OCI-LY7 (cell line): ENCODE measurements at regions not wholly inside any gene's neighbourhood (a gene's known extent, or its start where the extent isn't known, plus 50 kb on each side); places are given as distances from the start of the nearest gene placed in this dataset.
A peak's percentile ranks its signal among the peaks of the same experiment; 100 is the strongest.
"Not testable (repeated sequence)": the region's sequence is repeated elsewhere in the genome, so short reads cannot be mapped to it uniquely, and the experiment has no call there.

Experiments
- BruUV-seq: library from RNA; stranded (reverse); fragments of 400-500 nt; replicated peaks from 2 replicates; lab custom pipeline; 2021; lab: Mats Ljungman, UMichigan
- CTCF ChIA-PET: fragments of 300-600 bp; sonication (Branson Sonifier 250); formaldehyde crosslinking; loops from one replicate; lab custom pipeline; 2022; ENCODE audit warnings: antibody characterized with exemption; ENCODE audit not compliant: unreplicated experiment; lab: Charles Lee
- POLR2A ChIA-PET: fragments of 300-600 bp; sonication (Branson Sonifier 250); formaldehyde crosslinking; loops from one replicate; lab custom pipeline; 2022; ENCODE audit warnings: antibody characterized with exemption; lab: Charles Lee
- DNase-seq: peaks from one replicate; pipeline ENCODE4 v3.0.0-alpha.2; 2015; ENCODE audit warnings: low spot score
- H2AFZ ChIP-seq: fragments of 200-600 bp; sonication (generic), shearing (Covaris generic); 2 replicates; pipeline ENCODE4 v1.6.1; 2014; ENCODE audit warnings: mild to moderate bottlenecking, antibody characterized with exemption, low read length, moderate library complexity
- H3K27ac ChIP-seq: fragments of 200-600 bp; sonication (generic); 2 replicates; pipeline ENCODE4 v1.5.1; 2014; ENCODE audit warnings: mixed run types, low read depth, mild to moderate bottlenecking, moderate library complexity, low read length, inconsistent platforms; ENCODE audit not compliant: poor library complexity, severe bottlenecking
- H3K36me3 ChIP-seq: fragments of 200-600 bp; sonication (generic); 2 replicates; pipeline ENCODE4 v1.6.1; 2014; ENCODE audit warnings: mild to moderate bottlenecking, antibody characterized with exemption, low read length, moderate library complexity, mixed read lengths; ENCODE audit not compliant: insufficient read depth
- H3K4me1 ChIP-seq: fragments of 200-600 bp; sonication (generic); 2 replicates; pipeline ENCODE4 v1.5.1; 2014; ENCODE audit warnings: mild to moderate bottlenecking, low read length; ENCODE audit not compliant: insufficient read depth, poor library complexity, severe bottlenecking
- H3K4me2 ChIP-seq: fragments of 200-600 bp; sonication (generic); 2 replicates; pipeline ENCODE4 v1.6.1; 2014; ENCODE audit warnings: mild to moderate bottlenecking, low read length
- H3K4me3 ChIP-seq: fragments of 200-600 bp; sonication (generic); 2 replicates; pipeline ENCODE4 v1.5.1; 2014; ENCODE audit warnings: mild to moderate bottlenecking, low read depth, low read length; ENCODE audit not compliant: poor library complexity, severe bottlenecking
- H3K79me2 ChIP-seq: fragments of 200-600 bp; sonication (generic); 2 replicates; pipeline ENCODE4 v1.6.1; 2016; ENCODE audit warnings: low read depth, mild to moderate bottlenecking, low read length, moderate library complexity, mixed read lengths; ENCODE audit not compliant: insufficient read depth
- H3K9me2 ChIP-seq: fragments of 200-600 bp; sonication (generic); 2 replicates; pipeline ENCODE4 v1.6.1; 2016; ENCODE audit warnings: mild to moderate bottlenecking, low read length, mixed read lengths; ENCODE audit not compliant: insufficient read depth
- H3K9me3 ChIP-seq: fragments of 200-600 bp; sonication (generic); 2 replicates; pipeline ENCODE4 v1.6.1; 2014; ENCODE audit warnings: mild to moderate bottlenecking, mixed run types, low read length, mixed read lengths
- H4K20me1 ChIP-seq: fragments of 200-600 bp; sonication (generic); 2 replicates; pipeline ENCODE4 v1.6.1; 2014; ENCODE audit warnings: mild to moderate bottlenecking, antibody characterized with exemption, low read length, moderate library complexity, mixed read lengths; ENCODE audit not compliant: insufficient read depth
- CTCF ChIP-seq: fragments of 200-600 bp; sonication (generic); conservative IDR thresholded peaks from 2 replicates; pipeline ENCODE4 v1.5.1; 2014; ENCODE audit warnings: mild to moderate bottlenecking, antibody characterized with exemption, low read length, moderate library complexity, mixed read lengths
- EZH2phosphoT487 ChIP-seq: fragments of 200-600 bp; sonication (generic); IDR thresholded peaks from 2 replicates; pipeline ENCODE4 v1.6.1; 2018; ENCODE audit warnings: low read depth, borderline replicate concordance, mild to moderate bottlenecking, mixed run types, antibody characterized with exemption, low read length, moderate library complexity, mixed read lengths
- intact Hi-C: fragments of 100-400 bp; cut with micrococcal nuclease; formaldehyde crosslinking; loops from one replicate; pipeline ENCODE4 v1.10.0; 2022; ENCODE audit not compliant: unreplicated experiment

- Histone ChIP-seq H3K36me3 (no peaks in the 10 kb centered on the region), H3K4me1 (peaks cover 8% of the 10 kb centered on the region), H3K27ac (no peak overlapping the region), H4K20me1 (no peaks in the 10 kb centered on the region), H2AFZ (peak overlapping the region; percentile 82), H3K4me3 (peak overlapping the region; percentile 49), H3K9me3 (no peaks in the 10 kb centered on the region), H3K9me2 (no peaks in the 10 kb centered on the region), H3K4me2 (peak overlapping the region; percentile 66), H3K79me2 (no peaks in the 10 kb centered on the region)
- ChIA-PET POLR2A (interaction anchor here (0.6 to 1.2 kb wide), 3 partner anchors 28 to 230 kb away, joined by 3 to 5 read pairs (median 3); no protein-coding TSS in a partner anchor), CTCF (interaction anchor here (0.8 to 1.4 kb wide), 2 partner anchors 16 to 279 kb away, joined by 3 to 4 read pairs; no protein-coding TSS in a partner anchor)
- peak; percentile 99 for TF ChIP-seq CTCF
- no peak for TF ChIP-seq EZH2phosphoT487
- intact Hi-C loops, result loop anchor here (5.0 kb wide), 2 partner anchors 105 to 1590 kb away; no protein-coding TSS in a partner anchor
- BruUV-seq, result no TSS peak
- DNase-seq, result peak; percentile 70
Observed at GRCh38 chr2:7097353-7097895, 180.2 kb downstream of the RNF144A start.

- Histone ChIP-seq H3K4me3 (no peak overlapping the region), H3K4me2 (no peak overlapping the region), H3K4me1 (peaks cover 8% of the 10 kb centered on the region), H4K20me1 (no peaks in the 10 kb centered on the region), H3K27ac (no peak overlapping the region), H2AFZ (no peak overlapping the region), H3K9me2 (no peaks in the 10 kb centered on the region), H3K9me3 (no peaks in the 10 kb centered on the region), H3K36me3 (no peaks in the 10 kb centered on the region), H3K79me2 (no peaks in the 10 kb centered on the region)
- ChIA-PET POLR2A (interaction anchor here (1.4 kb wide), 1 partner anchor 12 kb away, joined by 12 read pairs; no protein-coding TSS in a partner anchor), CTCF (no interaction called here)
- intact Hi-C loops, result loop anchor here (5.0 kb wide), 2 partner anchors 103 to 1588 kb away; no protein-coding TSS in a partner anchor
- no peak for DNase-seq
- no peak for TF ChIP-seq EZH2phosphoT487
- TF ChIP-seq CTCF, result no peak
- BruUV-seq, result no TSS peak
Observed at GRCh38 chr2:7098816-7099215, 181.6 kb downstream of the RNF144A start.

GRCh38 chr2:7099687-7100086 is 182.5 kb downstream of the RNF144A start:
- H3K27ac ChIP-seq, BruUV-seq, CTCF ChIA-PET, H3K9me3 ChIP-seq, H3K36me3 ChIP-seq, DNase-seq, H3K4me2 ChIP-seq, H3K4me3 ChIP-seq, H4K20me1 ChIP-seq, H3K9me2 ChIP-seq, H3K79me2 ChIP-seq, H2AFZ ChIP-seq, H3K4me1 ChIP-seq: not testable (repeated sequence)
- intact Hi-C loops, result loop anchor here (5.0 kb wide), 2 partner anchors 103 to 1588 kb away; no protein-coding TSS in a partner anchor
- POLR2A ChIA-PET, result interaction anchor here (1.4 kb wide), 1 partner anchor 11 kb away, joined by 12 read pairs; no protein-coding TSS in a partner anchor
